ENCODE measurements at regions not wholly inside any gene's neighbourhood (a gene's known extent, or its start where the extent isn't known, plus 50 kb on each side); places are given as distances from the start of the nearest gene placed in this dataset.

GRCh38 chr13:58879114-58879513, 1247.6 kb downstream of the PCDH17 start:
- H3K36me3 Mint-ChIP-seq (ENCODE audit: low read depth, unreplicated experiment): no peaks in the 10 kb centered on the region
- TF ChIP-seq EZH2 (IDR thresholded peaks at IDR 0.05; ENCODE audit: insufficient read depth, low read length): no peak
- TF ChIP-seq CTCF (IDR thresholded peaks at IDR 0.05; ENCODE audit: insufficient read depth, low read depth, low read length): no peak
- peaks cover 3% of the 10 kb centered on the region for H3K27me3 ChIP-seq (ENCODE audit: insufficient read depth, low read length)
- H3K36me3 ChIP-seq (ENCODE audit: insufficient read depth, low read length): no peaks in the 10 kb centered on the region
- DNase-seq (ENCODE audit: low read depth) (no peak), FAIRE-seq (no peak)
- no peaks in the 10 kb centered on the region for H3K4me1 ChIP-seq (ENCODE audit: insufficient read depth, low read length)
- no peaks in the 10 kb centered on the region for H3K27me3 Mint-ChIP-seq (ENCODE audit: low read depth, unreplicated experiment)
- H3K9me3 ChIP-seq (ENCODE audit: insufficient read depth, low read depth, low read length): no peaks in the 10 kb centered on the region
- no peak overlapping the region for H3K4me3 ChIP-seq (ENCODE audit: insufficient read depth, low read depth, low read length)
- H3K4me2 ChIP-seq (ENCODE audit: low read length): no peak overlapping the region
- no peaks in the 10 kb centered on the region for H4K20me1 ChIP-seq (ENCODE audit: insufficient read depth, low read length)
- H3K9me3 Mint-ChIP-seq (ENCODE audit: unreplicated experiment): no peaks in the 10 kb centered on the region
- no peak overlapping the region for H3K9ac ChIP-seq (ENCODE audit: low read length)
- no peak overlapping the region for H3K4me3 Mint-ChIP-seq (ENCODE audit: unreplicated experiment)
- no peak overlapping the region for H2AFZ ChIP-seq (ENCODE audit: low read depth, low read length)
- no peaks in the 10 kb centered on the region for H3K79me2 ChIP-seq (ENCODE audit: insufficient read depth, low read length)
- no peak overlapping the region for H3K27ac Mint-ChIP-seq (ENCODE audit: unreplicated experiment)
- H3K27ac ChIP-seq (ENCODE audit: low read depth, low read length): no peak overlapping the region
- H3K4me1 Mint-ChIP-seq (ENCODE audit: low read depth, unreplicated experiment): no peaks in the 10 kb centered on the region

- H3K9me3 ChIP-seq (ENCODE audit: insufficient read depth, low read depth, low read length): no peaks in the 10 kb centered on the region
- H3K27me3 ChIP-seq (ENCODE audit: insufficient read depth, low read length): peaks cover 3% of the 10 kb centered on the region
- no peak for FAIRE-seq
- no peak for TF ChIP-seq CTCF (IDR thresholded peaks at IDR 0.05; ENCODE audit: insufficient read depth, low read depth, low read length)
- TF ChIP-seq EZH2 (IDR thresholded peaks at IDR 0.05; ENCODE audit: insufficient read depth, low read length): no peak
- no peak overlapping the region for H3K9ac ChIP-seq (ENCODE audit: low read length)
- no peak overlapping the region for H3K4me3 Mint-ChIP-seq (ENCODE audit: unreplicated experiment)
- no peaks in the 10 kb centered on the region for H3K4me1 ChIP-seq (ENCODE audit: insufficient read depth, low read length)
- no peaks in the 10 kb centered on the region for H3K36me3 Mint-ChIP-seq (ENCODE audit: low read depth, unreplicated experiment)
- H3K4me2 ChIP-seq (ENCODE audit: low read length): no peak overlapping the region
- H3K27ac ChIP-seq (ENCODE audit: low read depth, low read length): no peak overlapping the region
- no peaks in the 10 kb centered on the region for H3K36me3 ChIP-seq (ENCODE audit: insufficient read depth, low read length)
- H3K27ac Mint-ChIP-seq (ENCODE audit: unreplicated experiment): no peak overlapping the region
- no peak for DNase-seq (ENCODE audit: low read depth)
- H3K79me2 ChIP-seq (ENCODE audit: insufficient read depth, low read length): no peaks in the 10 kb centered on the region
- no peaks in the 10 kb centered on the region for H3K4me1 Mint-ChIP-seq (ENCODE audit: low read depth, unreplicated experiment)
- H3K4me3 ChIP-seq (ENCODE audit: insufficient read depth, low read depth, low read length): no peak overlapping the region
- H2AFZ ChIP-seq (ENCODE audit: low read depth, low read length): no peak overlapping the region
- no peaks in the 10 kb centered on the region for H3K27me3 Mint-ChIP-seq (ENCODE audit: low read depth, unreplicated experiment)
- no peaks in the 10 kb centered on the region for H4K20me1 ChIP-seq (ENCODE audit: insufficient read depth, low read length)
- H3K9me3 Mint-ChIP-seq (ENCODE audit: unreplicated experiment): no peaks in the 10 kb centered on the region
These were observed 1251.0 kb downstream of the PCDH17 start for GRCh38 chr13:58882516-58882915.

- Histone ChIP-seq H3K4me3 (ENCODE audit: insufficient read depth, low read depth, low read length) (no peak overlapping the region), H3K9me3 (ENCODE audit: insufficient read depth, low read depth, low read length) (no peaks in the 10 kb centered on the region), H3K27ac (ENCODE audit: low read depth, low read length) (no peak overlapping the region), H3K27me3 (ENCODE audit: insufficient read depth, low read length) (peaks cover 3% of the 10 kb centered on the region), H3K79me2 (ENCODE audit: insufficient read depth, low read length) (no peaks in the 10 kb centered on the region), H3K36me3 (ENCODE audit: insufficient read depth, low read length) (no peaks in the 10 kb centered on the region), H2AFZ (ENCODE audit: low read depth, low read length) (no peak overlapping the region), H3K9ac (ENCODE audit: low read length) (no peak overlapping the region), H4K20me1 (ENCODE audit: insufficient read depth, low read length) (no peaks in the 10 kb centered on the region), H3K4me2 (ENCODE audit: low read length) (no peak overlapping the region), H3K4me1 (ENCODE audit: insufficient read depth, low read length) (no peaks in the 10 kb centered on the region)
- H3K36me3 Mint-ChIP-seq (ENCODE audit: low read depth, unreplicated experiment): no peaks in the 10 kb centered on the region
- H3K9me3 Mint-ChIP-seq (ENCODE audit: unreplicated experiment): no peaks in the 10 kb centered on the region
- no peaks in the 10 kb centered on the region for H3K4me1 Mint-ChIP-seq (ENCODE audit: low read depth, unreplicated experiment)
- TF ChIP-seq EZH2 (IDR thresholded peaks at IDR 0.05; ENCODE audit: insufficient read depth, low read length) (no peak), CTCF (IDR thresholded peaks at IDR 0.05; ENCODE audit: insufficient read depth, low read depth, low read length) (no peak)
- FAIRE-seq (no peak), DNase-seq (ENCODE audit: low read depth) (no peak)
- H3K4me3 Mint-ChIP-seq (ENCODE audit: unreplicated experiment): no peak overlapping the region
- H3K27me3 Mint-ChIP-seq (ENCODE audit: low read depth, unreplicated experiment): no peaks in the 10 kb centered on the region
- no peak overlapping the region for H3K27ac Mint-ChIP-seq (ENCODE audit: unreplicated experiment)
These were observed 1251.9 kb downstream of the PCDH17 start for GRCh38 chr13:58883405-58883804.
